ENCODE measurements at regions not wholly inside any gene's neighbourhood (a gene's known extent, or its start where the extent isn't known, plus 50 kb on each side); places are given as distances from the start of the nearest gene placed in this dataset.

DNA sequence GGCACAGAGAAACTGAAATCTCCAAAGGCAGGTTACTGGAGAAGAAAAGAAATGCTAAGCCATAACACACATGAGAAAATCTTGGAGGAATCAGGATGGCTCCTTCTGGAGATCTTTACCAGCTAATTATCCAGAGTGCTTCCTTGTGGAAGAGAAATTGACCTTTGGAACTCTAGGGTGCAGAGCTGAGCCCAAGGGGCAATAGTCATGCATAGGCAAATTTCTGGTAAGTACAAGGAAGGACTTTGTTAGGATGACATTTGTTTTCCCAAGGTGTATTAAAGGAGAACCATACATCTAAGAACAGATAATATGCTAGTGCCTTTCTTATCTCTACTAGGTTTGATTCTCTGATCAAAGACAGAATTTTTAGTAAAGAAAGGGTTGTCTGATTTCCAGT is 670.6 kb downstream of the DHX35 start:
- no peak for TF ChIP-seq CTCF (IDR thresholded peaks at IDR 0.05; ENCODE audit: extremely low read depth, missing control alignments)

DNA sequence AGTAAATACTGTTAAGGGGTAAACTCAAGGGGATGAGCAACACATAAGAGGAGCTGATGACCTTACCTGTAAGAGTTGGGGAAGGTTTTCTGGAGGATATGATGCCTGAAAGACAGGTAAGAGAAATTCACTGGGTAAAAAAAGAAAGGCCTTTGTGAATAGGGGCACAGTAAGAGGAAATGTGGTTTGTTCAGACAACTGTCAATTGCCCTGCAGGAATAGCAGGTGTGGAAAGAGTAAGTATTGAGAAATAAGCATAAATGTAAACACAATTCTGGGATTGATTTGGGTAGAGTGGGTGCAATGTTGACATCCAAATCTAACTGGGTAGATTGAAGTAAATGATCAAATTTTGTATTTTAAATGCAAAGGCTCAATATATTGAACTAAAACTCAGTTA is 670.0 kb downstream of the DHX35 start:
- no peak for TF ChIP-seq CTCF (IDR thresholded peaks at IDR 0.05; ENCODE audit: extremely low read depth, missing control alignments)
- DNase-seq (ENCODE audit: low spot score), result no peak

More for the DNA sequence above, 670.6 kb downstream of the DHX35 start:
- no peak for DNase-seq (ENCODE audit: low spot score)

DNA sequence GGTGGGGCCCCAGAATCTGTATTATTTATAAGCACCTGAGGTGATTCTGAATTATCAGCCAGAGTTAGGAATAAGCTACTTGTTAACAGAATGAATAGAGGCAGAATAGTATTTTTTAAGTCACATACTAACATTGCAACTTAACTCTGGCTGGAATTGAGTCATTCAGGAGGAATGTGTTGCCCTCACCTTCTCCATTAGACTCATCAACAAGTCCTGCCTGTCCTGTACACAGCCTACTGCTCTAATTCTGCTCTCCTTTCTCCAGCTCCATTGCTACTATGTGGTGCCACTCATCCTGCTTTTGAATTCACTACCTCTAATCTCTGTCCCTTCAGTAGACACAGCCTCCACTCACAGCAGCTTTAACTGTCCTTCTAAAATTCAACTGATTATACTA is 669.4 kb downstream of the DHX35 start:
- DNase-seq (ENCODE audit: low spot score), result no peak
- no peak for TF ChIP-seq CTCF (IDR thresholded peaks at IDR 0.05; ENCODE audit: extremely low read depth, missing control alignments)

- no peak for DNase-seq (ENCODE audit: low spot score)
- TF ChIP-seq CTCF (IDR thresholded peaks at IDR 0.05; ENCODE audit: extremely low read depth, missing control alignments), result no peak
These were observed 668.2 kb downstream of the DHX35 start for GRCh38 chr20:39630215-39630908.

DNA sequence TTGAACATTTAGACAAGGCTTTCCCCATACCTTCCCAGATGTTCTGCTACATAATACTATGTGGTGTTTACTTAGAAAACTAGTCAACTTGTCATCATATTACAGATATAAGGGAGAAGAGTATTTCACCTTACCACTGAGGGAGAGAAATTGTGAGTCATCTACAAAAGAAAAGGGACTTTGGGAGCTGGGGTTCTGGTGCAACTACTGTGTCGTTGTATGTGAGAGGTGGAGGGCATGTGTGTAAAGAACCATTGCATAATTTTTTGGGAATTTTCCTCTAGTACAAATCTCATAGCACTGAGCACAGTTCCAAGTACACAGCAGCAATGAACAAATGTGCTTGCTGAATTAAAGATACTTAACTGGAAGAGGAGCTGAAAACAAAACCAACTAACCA is 665.6 kb downstream of the DHX35 start:
- TF ChIP-seq CTCF (IDR thresholded peaks at IDR 0.05; ENCODE audit: extremely low read depth, missing control alignments), result no peak
- DNase-seq (ENCODE audit: low spot score), result no peak

- no peak for TF ChIP-seq CTCF (IDR thresholded peaks at IDR 0.05; ENCODE audit: extremely low read depth, missing control alignments)
- DNase-seq (ENCODE audit: low spot score), result no peak
These were observed 662.2 kb downstream of the DHX35 start for GRCh38 chr20:39624316-39624715.

DNA sequence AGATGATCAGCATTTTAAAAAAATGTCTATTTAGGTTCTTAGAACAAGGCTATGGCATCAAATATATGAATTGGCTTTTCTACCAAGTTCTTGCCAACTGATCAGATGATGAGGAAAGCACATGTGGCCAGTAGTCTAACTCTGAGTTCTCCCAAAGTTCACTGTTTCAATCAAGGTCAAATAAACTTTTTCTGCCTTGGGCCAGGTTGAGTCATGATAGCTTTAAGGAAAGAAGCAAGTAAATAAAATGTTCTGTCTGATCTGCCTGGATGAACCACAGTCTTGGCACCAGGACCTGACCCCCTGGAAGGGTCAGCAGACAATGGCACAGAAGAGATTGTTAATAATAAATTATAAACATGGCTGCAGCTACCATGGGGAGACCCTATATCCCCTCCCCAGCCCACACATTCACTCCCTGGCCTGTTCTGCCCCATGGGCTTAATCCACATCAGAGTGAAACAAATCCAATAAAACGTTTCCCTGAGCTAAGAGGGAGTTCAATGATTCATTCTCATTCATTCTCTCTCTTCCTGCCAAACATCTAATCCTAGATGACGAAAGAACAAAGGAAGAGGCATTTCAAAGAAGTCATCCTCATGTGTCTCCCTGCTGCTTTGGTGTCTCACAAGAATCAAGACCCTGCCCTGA is 661.6 kb downstream of the DHX35 start:
- TF ChIP-seq CTCF (IDR thresholded peaks at IDR 0.05; ENCODE audit: extremely low read depth, missing control alignments), result no peak
- no peak for DNase-seq (ENCODE audit: low spot score)
